Endothelial cell (in vitro differentiated cells): ENCODE measurements at regions not wholly inside any gene's neighbourhood (a gene's known extent, or its start where the extent isn't known, plus 50 kb on each side); places are given as distances from the start of the nearest gene placed in this dataset.

Experiments used
- DNase-seq: peaks from one replicate; pipeline ENCODE4 v3.0.0; 2021; ENCODE audit warnings: low spot score
- H3K27ac Mint-ChIP-seq: one replicate; pipeline ENCODE4 v1.8.0; 2021; ENCODE audit warnings: mixed read lengths, inconsistent platforms; ENCODE audit not compliant: unreplicated experiment
- H3K27me3 Mint-ChIP-seq: one replicate; pipeline ENCODE4 v1.8.0; 2021; ENCODE audit warnings: mild to moderate bottlenecking, moderate library complexity, mixed read lengths, inconsistent platforms; ENCODE audit not compliant: unreplicated experiment
- H3K36me3 Mint-ChIP-seq: one replicate; pipeline ENCODE4 v1.8.0; 2021; ENCODE audit warnings: mild to moderate bottlenecking, low read depth, mixed read lengths, inconsistent platforms; ENCODE audit not compliant: unreplicated experiment
- H3K4me1 Mint-ChIP-seq: one replicate; pipeline ENCODE4 v1.8.0; 2021; ENCODE audit warnings: mild to moderate bottlenecking, mixed read lengths, inconsistent platforms; ENCODE audit not compliant: unreplicated experiment
- H3K4me3 Mint-ChIP-seq: one replicate; pipeline ENCODE4 v1.8.0; 2021; ENCODE audit warnings: mild to moderate bottlenecking, mixed read lengths, inconsistent platforms; ENCODE audit not compliant: unreplicated experiment
- H3K9me3 Mint-ChIP-seq: one replicate; pipeline ENCODE4 v1.8.0; 2021; ENCODE audit warnings: mixed read lengths, inconsistent platforms; ENCODE audit not compliant: unreplicated experiment
- TF ChIP-seq, protein P1 (sequence below): fragments of 200-600 bp; sonication (generic); IDR thresholded peaks from one replicate; pipeline ENCODE4 v1.5.0; 2021; ENCODE audit warnings: antibody characterized with exemption; ENCODE audit not compliant: unreplicated experiment

DNA sequence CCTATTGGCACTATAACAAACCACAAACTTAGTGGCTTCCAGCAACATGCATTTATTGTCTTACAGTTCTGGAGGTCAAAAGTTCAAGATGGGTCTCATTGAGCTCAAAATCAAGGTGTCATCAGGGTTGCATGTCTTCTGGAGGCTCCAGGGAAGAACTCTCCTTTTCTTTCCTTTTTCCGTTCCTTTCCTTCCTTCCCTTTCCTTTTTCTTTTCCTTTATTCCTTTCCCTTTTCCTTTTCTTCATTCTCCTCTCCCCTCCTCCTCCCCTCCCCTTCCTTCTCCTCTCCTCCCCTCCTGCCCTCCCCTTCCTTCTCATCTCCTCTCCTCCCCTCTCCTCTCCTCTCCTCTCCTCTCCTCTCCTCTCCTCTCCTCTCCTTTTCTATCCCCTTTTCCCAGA, 460.2 kb upstream of the CDH4 start:
- Mint-ChIP-seq H3K36me3 (no peaks in the 10 kb centered on the region), H3K4me3 (no peak overlapping the region), H3K4me1 (no peaks in the 10 kb centered on the region), H3K27me3 (no peaks in the 10 kb centered on the region), H3K9me3 (no peaks in the 10 kb centered on the region), H3K27ac (no peak overlapping the region)
- DNase-seq, result no peak
- TF ChIP-seq, protein P1, sequence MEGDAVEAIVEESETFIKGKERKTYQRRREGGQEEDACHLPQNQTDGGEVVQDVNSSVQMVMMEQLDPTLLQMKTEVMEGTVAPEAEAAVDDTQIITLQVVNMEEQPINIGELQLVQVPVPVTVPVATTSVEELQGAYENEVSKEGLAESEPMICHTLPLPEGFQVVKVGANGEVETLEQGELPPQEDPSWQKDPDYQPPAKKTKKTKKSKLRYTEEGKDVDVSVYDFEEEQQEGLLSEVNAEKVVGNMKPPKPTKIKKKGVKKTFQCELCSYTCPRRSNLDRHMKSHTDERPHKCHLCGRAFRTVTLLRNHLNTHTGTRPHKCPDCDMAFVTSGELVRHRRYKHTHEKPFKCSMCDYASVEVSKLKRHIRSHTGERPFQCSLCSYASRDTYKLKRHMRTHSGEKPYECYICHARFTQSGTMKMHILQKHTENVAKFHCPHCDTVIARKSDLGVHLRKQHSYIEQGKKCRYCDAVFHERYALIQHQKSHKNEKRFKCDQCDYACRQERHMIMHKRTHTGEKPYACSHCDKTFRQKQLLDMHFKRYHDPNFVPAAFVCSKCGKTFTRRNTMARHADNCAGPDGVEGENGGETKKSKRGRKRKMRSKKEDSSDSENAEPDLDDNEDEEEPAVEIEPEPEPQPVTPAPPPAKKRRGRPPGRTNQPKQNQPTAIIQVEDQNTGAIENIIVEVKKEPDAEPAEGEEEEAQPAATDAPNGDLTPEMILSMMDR, result no peak

DNA sequence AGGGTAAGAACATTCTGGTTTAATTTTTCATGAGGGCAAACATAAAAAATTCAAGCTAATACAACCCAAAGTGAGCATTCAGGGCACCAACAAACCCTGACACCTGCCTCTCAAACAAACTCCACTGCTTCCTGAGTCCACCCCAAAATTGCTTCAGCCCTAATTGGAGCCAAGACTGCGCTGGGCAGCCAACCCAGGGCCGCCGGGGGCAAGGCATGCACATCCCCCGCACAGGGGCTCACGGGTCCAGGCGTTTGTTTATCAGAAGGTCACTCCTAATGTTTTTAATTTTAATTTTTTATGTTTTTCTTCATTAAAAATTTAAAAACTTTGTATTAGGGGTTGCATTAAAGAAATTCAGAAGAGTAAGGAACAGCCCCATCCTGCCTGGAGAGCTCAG, 459.1 kb upstream of the CDH4 start:
- Mint-ChIP-seq H3K27me3 (no peaks in the 10 kb centered on the region), H3K9me3 (no peaks in the 10 kb centered on the region), H3K4me1 (peaks cover 3% of the 10 kb centered on the region), H3K27ac (no peak overlapping the region), H3K36me3 (no peaks in the 10 kb centered on the region), H3K4me3 (no peak overlapping the region)
- DNase-seq, result no peak
- TF ChIP-seq, protein P1, result no peak

DNA sequence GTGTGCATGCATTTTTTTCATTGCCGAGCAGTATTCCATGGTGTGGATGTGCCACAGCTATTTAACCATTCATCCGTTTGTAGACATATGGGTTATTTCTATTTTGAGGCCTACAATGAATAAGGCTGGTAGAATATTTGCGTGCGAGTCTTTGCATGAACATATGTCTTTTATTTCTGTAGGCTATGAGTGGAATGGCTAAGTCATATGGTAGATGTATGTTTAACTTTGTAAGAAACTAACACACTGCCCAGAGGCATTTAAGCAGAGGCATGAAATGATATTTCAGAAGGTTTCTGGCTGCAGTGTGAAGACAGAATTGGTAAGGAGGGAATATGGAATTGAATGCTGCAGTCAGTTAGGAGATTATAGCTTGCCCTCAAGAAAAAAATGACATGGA, 457.4 kb upstream of the CDH4 start:
- Mint-ChIP-seq H3K4me1 (peaks cover 3% of the 10 kb centered on the region), H3K9me3 (no peaks in the 10 kb centered on the region), H3K4me3 (no peak overlapping the region), H3K27ac (no peak overlapping the region), H3K36me3 (no peaks in the 10 kb centered on the region), H3K27me3 (no peaks in the 10 kb centered on the region)
- no peak for DNase-seq
- TF ChIP-seq, protein P1, result no peak

DNA sequence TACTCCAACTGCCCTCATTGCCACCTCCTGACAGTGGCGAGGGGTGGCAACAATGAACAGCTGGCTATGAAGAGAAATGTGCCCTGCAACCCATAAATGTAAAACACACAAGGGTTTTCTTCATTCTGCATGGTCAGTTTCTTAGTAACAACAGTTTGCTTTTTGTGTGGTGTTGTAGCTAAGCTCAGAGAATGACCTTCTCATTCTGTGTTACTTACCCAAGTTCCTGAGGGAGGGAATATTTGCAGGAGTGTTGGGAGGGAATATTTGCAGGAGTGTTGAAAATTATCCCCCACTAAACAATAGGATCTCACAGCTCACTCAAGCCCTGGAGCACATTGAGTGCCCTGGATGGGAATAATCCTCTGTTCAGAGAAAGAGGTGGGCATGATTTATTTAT, 456.4 kb upstream of the CDH4 start:
- no peak overlapping the region for H3K27ac Mint-ChIP-seq
- no peaks in the 10 kb centered on the region for H3K27me3 Mint-ChIP-seq
- DNase-seq, result no peak
- no peak overlapping the region for H3K4me3 Mint-ChIP-seq
- peaks cover 3% of the 10 kb centered on the region for H3K4me1 Mint-ChIP-seq
- TF ChIP-seq, protein P1, result no peak
- no peaks in the 10 kb centered on the region for H3K9me3 Mint-ChIP-seq
- H3K36me3 Mint-ChIP-seq, result no peaks in the 10 kb centered on the region

DNA sequence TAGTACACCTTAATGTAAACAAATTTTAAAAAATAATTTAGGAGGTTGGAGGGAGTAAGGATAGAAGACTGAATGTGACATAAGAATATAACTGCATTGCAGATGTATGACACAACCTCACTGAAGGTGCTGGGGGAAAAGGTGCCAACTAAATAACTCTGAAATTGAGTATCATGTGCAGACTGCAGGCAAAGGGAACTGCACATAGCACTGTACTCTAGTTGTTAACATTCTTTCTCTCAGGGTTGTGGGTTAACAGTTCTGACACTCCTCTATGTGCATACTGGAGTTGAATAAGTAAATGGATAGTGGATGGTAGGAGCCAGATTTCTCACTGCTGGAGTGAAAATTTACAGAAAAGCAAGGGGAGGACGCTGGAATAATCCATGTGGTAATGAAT, 451.9 kb upstream of the CDH4 start:
- no peaks in the 10 kb centered on the region for H3K36me3 Mint-ChIP-seq
- DNase-seq, result no peak
- H3K4me3 Mint-ChIP-seq, result no peak overlapping the region
- no peaks in the 10 kb centered on the region for H3K9me3 Mint-ChIP-seq
- H3K27ac Mint-ChIP-seq, result no peak overlapping the region
- no peaks in the 10 kb centered on the region for H3K27me3 Mint-ChIP-seq
- H3K4me1 Mint-ChIP-seq, result peaks cover 11% of the 10 kb centered on the region
- TF ChIP-seq, protein P1, result no peak
